ENCODE measurements at regions not wholly inside any gene's neighbourhood (a gene's known extent, or its start where the extent isn't known, plus 50 kb on each side); places are given as distances from the start of the nearest gene placed in this dataset.

- intact Hi-C loops (cut with micrococcal nuclease; ENCODE audit: unreplicated experiment): no loop called here
- ChIA-PET POLR2A (no interaction called here), CTCF (no interaction called here)
- H3K4me1 ChIP-seq (ENCODE audit: control insufficient read depth, insufficient read depth, low read length): no peaks in the 10 kb centered on the region
- H3K27ac ChIP-seq (ENCODE audit: low read length): no peak overlapping the region
- TF ChIP-seq TCF7L2 (IDR thresholded peaks at IDR 0.05; ENCODE audit: low read depth, low read length) (no peak), POLR2AphosphoS5 (IDR thresholded peaks at IDR 0.05; ENCODE audit: low read depth, low read length) (no peak), SIN3A (IDR thresholded peaks at IDR 0.05; ENCODE audit: borderline replicate concordance, insufficient read depth, low read depth, low read length) (no peak), CTCF (IDR thresholded peaks at IDR 0.05) (no peak), REST (IDR thresholded peaks at IDR 0.05; ENCODE audit: insufficient read depth in 1 of 2, low read depth in 2 of 2, low read length in 1 of 2) (no peak)
- DNase-seq (ENCODE audit: low read depth, low spot score) (no peak), ATAC-seq (no peak)
- in situ Hi-C loops (cut with HindIII; ENCODE audit: low pct_unique_long_range_greater_than_20kb, low sequenced_read_pairs): no loop called here
- no peaks in the 10 kb centered on the region for H3K36me3 ChIP-seq (ENCODE audit: control insufficient read depth, insufficient read depth, low read length)
- H3K4me3 ChIP-seq (ENCODE audit: low read depth in 2 of 2, low read length in 2 of 2): no peak overlapping the region
- no TSS peak for BruUV-seq (replicated peaks)
- no peaks in the 10 kb centered on the region; the same call in 1 of the 2 replicates for H3K27me3 ChIP-seq (ENCODE audit: control insufficient read depth, insufficient read depth, low read length)
- H3K9me3 ChIP-seq (ENCODE audit: control insufficient read depth, insufficient read depth, low read depth, low read length): no peaks in the 10 kb centered on the region
Observed at GRCh38 chr20:60313614-60314013, 355.4 kb downstream of the CDH26 start.

- no peaks in the 10 kb centered on the region for H3K4me1 ChIP-seq (ENCODE audit: control insufficient read depth, insufficient read depth, low read length)
- CTCF ChIA-PET: no interaction called here
- no peak for ATAC-seq
- TF ChIP-seq REST (IDR thresholded peaks at IDR 0.05; ENCODE audit: insufficient read depth in 1 of 2, low read depth in 2 of 2, low read length in 1 of 2): no peak
- no peak for TF ChIP-seq SIN3A (IDR thresholded peaks at IDR 0.05; ENCODE audit: borderline replicate concordance, insufficient read depth, low read depth, low read length)
- TF ChIP-seq CTCF (IDR thresholded peaks at IDR 0.05): no peak
- TF ChIP-seq TCF7L2 (IDR thresholded peaks at IDR 0.05; ENCODE audit: low read depth, low read length): no peak
- no peak for TF ChIP-seq POLR2AphosphoS5 (IDR thresholded peaks at IDR 0.05; ENCODE audit: low read depth, low read length)
- H3K27me3 ChIP-seq (ENCODE audit: control insufficient read depth, insufficient read depth, low read length): no peaks in the 10 kb centered on the region; the same call in 1 of the 2 replicates
- no peak overlapping the region for H3K27ac ChIP-seq (ENCODE audit: low read length)
- BruUV-seq (replicated peaks): no TSS peak
- no peak for DNase-seq (ENCODE audit: low read depth, low spot score)
- POLR2A ChIA-PET: no interaction called here
- in situ Hi-C loops (cut with HindIII; ENCODE audit: low pct_unique_long_range_greater_than_20kb, low sequenced_read_pairs) (no loop called here), intact Hi-C loops (cut with micrococcal nuclease; ENCODE audit: unreplicated experiment) (no loop called here)
- no peaks in the 10 kb centered on the region for H3K36me3 ChIP-seq (ENCODE audit: control insufficient read depth, insufficient read depth, low read length)
- no peak overlapping the region for H3K4me3 ChIP-seq (ENCODE audit: low read depth in 2 of 2, low read length in 2 of 2)
- no peaks in the 10 kb centered on the region for H3K9me3 ChIP-seq (ENCODE audit: control insufficient read depth, insufficient read depth, low read depth, low read length)
Observed at GRCh38 chr20:60314727-60315126, 356.5 kb downstream of the CDH26 start.

Measured in Panc1 (cell line).